GM12875 (cell line): ENCODE measurements at regions not wholly inside any gene's neighbourhood (a gene's known extent, or its start where the extent isn't known, plus 50 kb on each side); places are given as distances from the start of the nearest gene placed in this dataset.
A peak's percentile ranks its signal among the peaks of the same experiment; 100 is the strongest.

Experiments
- H3K4me3 ChIP-seq: one replicate; pipeline ENCODE4 v1.5.1; 2011; ENCODE audit warnings: low read depth, low read length, control low read depth
- CTCF ChIP-seq: IDR thresholded peaks from 2 replicates; pipeline ENCODE4 v1.5.1; 2011; ENCODE audit warnings: low read depth, mild to moderate bottlenecking, control low read depth, inconsistent platforms, low read length, moderate library complexity, borderline replicate concordance; ENCODE audit not compliant: insufficient read depth

- TF ChIP-seq CTCF: no peak
Measured at GRCh38 chr20:39269493-39270217, 307.5 kb downstream of the DHX35 start.

GRCh38 chr20:39268981-39269461 is 306.9 kb downstream of the DHX35 start:
- H3K4me3 ChIP-seq: no peak overlapping the region
- TF ChIP-seq CTCF: peak; percentile 92

More at GRCh38 chr20:39269493-39270217, 307.5 kb downstream of the DHX35 start:
- no peak overlapping the region for H3K4me3 ChIP-seq

GRCh38 chr20:39268491-39268951 is 306.4 kb downstream of the DHX35 start:
- H3K4me3 ChIP-seq: no peak overlapping the region
- TF ChIP-seq CTCF: no peak

GRCh38 chr20:39266989-39267388 is 304.8 kb downstream of the DHX35 start:
- no peak for TF ChIP-seq CTCF
- no peak overlapping the region for H3K4me3 ChIP-seq

GRCh38 chr20:39264506-39265172 is 302.5 kb downstream of the DHX35 start:
- H3K4me3 ChIP-seq: no peak overlapping the region
- TF ChIP-seq CTCF: peak; percentile 90

GRCh38 chr20:39263076-39263475 is 300.9 kb downstream of the DHX35 start:
- H3K4me3 ChIP-seq: no peak overlapping the region
- no peak for TF ChIP-seq CTCF

GRCh38 chr20:39259808-39260207 is 297.7 kb downstream of the DHX35 start:
- no peak overlapping the region for H3K4me3 ChIP-seq
- TF ChIP-seq CTCF: no peak
